GM18505 (cell line): ENCODE measurements at regions not wholly inside any gene's neighbourhood (a gene's known extent, or its start where the extent isn't known, plus 50 kb on each side); places are given as distances from the start of the nearest gene placed in this dataset.

Source experiments
- ATAC-seq: cut with Tn5 transposase; IDR thresholded peaks from one replicate; pipeline ENCODE4 v1.9.1; 2021; ENCODE audit not compliant: unreplicated experiment
- POLR2A ChIP-seq: IDR thresholded peaks from 4 replicates; pipeline ENCODE4 v1.6.1; 2011; ENCODE audit warnings: borderline replicate concordance; ENCODE audit not compliant: insufficient read depth, insufficient read length; ENCODE audit errors: extremely low read depth

GRCh38 chr16:82510789-82511305, 115.9 kb upstream of the CDH13 start:
- no peak for ATAC-seq
- TF ChIP-seq POLR2A, result no peak

DNA sequence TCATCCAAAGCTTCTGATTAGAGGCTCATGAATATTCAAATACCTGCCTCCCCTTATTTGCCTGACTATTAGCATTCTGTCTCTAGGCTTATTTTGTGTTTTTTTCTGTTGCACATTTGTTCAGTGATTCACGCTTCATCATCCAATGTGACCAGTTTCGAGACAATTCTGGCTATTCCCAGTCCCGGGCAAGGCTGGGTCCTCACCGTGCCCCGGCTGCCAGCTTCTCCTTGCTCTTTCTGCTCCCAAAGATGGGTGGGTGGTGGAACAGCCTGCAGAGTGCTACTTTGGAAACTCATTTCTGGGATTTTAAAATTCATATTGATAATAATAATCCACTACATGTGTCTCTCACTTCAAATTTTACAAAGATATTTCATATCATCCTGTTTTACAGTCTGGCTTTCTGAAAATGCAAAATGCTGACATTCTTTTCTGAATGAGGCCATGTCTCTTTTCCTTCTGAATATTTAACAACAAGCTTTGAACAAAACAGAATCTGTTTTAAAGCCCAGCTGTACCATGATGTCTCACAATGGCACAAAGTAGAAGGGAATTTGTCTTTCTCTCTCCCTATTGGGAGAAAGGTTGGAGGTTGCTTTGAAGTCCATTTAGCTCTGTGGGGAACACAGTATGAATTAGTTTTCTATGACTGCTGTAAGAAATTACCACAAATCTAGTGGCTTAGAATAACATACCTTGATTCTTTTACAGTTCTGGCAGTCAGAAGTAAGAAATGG, 116.9 kb upstream of the CDH13 start:
- TF ChIP-seq POLR2A, result no peak
- no peak for ATAC-seq

DNA sequence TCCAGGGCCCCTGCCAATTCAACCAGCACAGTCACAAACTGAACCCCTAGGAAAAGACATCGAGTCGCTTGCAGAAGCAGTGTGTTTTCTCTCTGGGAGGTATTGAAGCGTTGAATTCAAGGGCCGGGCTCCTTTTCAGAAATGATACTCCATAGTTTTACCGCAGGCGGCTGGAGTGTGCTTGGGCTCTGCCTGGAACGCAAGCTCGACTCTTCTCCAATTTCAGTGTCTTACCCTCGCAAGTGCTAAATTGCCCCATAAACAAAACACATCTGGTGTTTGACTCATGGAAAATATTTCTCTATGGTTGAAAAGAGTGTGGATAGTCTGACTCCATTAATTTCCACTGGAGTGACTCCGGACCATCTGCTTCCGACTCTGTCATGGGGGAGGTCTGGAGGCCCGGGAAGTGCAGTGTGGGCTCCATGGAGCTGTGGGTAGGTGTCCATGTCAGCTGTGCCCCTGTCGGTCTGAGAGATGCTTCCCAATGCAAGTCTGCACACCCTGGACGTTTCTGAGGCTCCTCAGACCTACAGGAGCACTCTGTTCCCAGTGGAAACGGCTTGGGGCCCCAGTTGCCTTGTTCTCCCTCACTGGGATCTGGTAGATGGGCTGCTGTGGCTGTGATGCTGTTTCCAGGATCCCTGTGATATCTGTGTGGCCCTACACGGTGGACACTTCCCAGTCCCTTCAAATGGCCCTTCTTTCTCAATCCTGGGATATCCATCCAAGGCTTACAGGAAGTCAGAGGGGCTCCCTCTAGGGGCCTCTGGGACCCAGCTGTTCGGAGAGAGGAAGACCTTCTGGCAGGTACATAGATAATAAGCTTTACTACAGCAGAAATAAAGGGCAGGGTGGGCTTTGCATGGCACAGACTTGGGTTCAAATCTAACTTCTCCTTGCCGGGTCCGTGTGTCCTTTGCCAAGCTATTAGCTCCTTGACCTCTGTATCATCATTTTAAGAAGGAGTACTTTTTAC, 119.8 kb upstream of the CDH13 start:
- no peak for TF ChIP-seq POLR2A
- no peak for ATAC-seq

- ATAC-seq, result no peak
- TF ChIP-seq POLR2A, result no peak
These were observed 121.9 kb upstream of the CDH13 start for GRCh38 chr16:82504836-82505235.

GRCh38 chr16:82499302-82499701, 127.5 kb upstream of the CDH13 start:
- TF ChIP-seq POLR2A, result no peak
- ATAC-seq, result no peak

- no peak for TF ChIP-seq POLR2A
- ATAC-seq, result no peak
These were observed 129.6 kb upstream of the CDH13 start for GRCh38 chr16:82497139-82497538.

GRCh38 chr16:82488460-82488859, 138.3 kb upstream of the CDH13 start:
- no peak for ATAC-seq
- no peak for TF ChIP-seq POLR2A

DNA sequence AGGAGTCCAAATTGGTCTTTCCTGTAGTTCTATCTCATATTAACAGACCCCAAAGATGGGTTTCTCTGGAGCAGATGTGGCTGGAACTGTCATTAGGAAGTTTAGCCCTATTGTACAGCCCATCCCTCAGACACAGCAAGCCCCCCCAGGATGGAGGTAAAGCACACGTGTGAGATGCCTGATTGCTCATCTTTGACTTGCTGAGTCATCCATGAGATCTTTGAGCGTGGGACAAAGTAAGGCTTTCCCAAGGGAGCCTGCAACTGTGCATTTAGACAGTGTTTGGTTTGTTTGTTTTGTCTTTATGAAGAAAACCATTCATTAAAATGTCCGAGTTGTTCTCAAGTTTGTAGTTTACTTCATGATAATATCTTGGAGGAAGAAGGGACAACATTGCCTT, 145.3 kb upstream of the CDH13 start:
- TF ChIP-seq POLR2A, result no peak
- no peak for ATAC-seq

DNA sequence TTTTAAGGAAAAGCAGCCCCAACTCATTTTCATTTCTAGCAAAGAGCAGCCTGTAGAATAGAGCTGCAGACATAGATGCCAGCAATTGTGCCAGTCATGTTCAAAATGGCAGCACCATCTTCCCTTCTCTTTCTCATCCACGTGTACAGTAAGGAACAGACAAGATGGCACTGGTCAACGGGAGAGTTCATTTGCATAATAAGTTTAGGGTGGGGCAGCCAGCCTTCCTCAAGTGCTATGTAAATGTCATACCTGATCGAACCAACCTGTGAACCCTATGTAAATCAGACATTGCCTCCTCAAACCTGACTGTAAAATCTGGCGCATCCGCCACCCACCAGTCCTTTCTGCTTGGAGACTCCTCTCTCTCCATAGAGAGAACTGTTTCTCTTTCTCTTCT, 150.0 kb upstream of the CDH13 start:
- TF ChIP-seq POLR2A, result no peak
- ATAC-seq, result no peak

DNA sequence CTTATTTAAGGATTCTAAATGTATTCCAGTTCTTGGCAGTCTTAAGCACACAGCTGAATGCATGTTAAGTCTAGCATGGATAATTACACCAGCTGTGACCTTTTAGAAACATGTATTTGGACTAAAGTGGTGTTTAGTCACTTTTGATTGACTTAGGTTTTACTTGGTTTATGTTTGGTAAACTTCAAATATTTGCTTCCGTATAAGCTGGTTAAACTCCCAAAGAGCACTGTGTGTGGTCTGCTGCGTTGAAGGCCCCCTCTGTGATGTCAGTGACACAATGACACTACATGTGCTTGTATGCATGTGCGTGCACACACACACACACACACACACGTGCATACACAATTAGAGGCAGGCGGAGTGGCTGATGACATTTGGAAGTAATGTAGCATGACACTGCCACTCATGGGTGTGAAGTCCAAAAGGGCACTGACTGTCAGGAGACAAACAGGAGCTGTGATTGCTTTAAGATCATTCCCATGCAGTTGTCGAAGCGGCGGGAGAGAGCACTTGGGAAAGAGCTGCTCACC, 156.1 kb upstream of the CDH13 start:
- TF ChIP-seq POLR2A, result no peak

GRCh38 chr16:82470016-82470415, 156.8 kb upstream of the CDH13 start:
- ATAC-seq, result no peak
- no peak for TF ChIP-seq POLR2A

More for the DNA sequence above, 156.1 kb upstream of the CDH13 start:
- no peak for ATAC-seq

DNA sequence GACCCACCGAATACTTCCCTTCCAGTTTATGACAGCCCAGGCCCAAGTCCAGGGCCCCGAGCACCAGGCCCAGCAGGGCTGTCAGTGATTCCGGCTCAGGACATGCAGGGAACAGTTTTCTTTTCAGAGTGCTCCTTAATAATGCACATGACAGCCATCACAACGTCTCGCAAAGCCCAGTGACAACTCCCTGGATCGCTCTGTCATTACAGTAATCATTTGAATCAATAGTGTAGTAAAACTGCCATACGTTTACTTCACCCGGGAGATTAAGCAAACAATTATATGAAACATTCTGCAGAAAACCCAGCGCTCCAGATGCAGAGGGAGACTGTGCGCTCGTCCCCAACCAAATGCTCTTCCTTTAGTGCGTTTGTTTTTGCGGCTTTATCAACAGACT, 162.6 kb upstream of the CDH13 start:
- ATAC-seq, result no peak
- TF ChIP-seq POLR2A, result no peak

DNA sequence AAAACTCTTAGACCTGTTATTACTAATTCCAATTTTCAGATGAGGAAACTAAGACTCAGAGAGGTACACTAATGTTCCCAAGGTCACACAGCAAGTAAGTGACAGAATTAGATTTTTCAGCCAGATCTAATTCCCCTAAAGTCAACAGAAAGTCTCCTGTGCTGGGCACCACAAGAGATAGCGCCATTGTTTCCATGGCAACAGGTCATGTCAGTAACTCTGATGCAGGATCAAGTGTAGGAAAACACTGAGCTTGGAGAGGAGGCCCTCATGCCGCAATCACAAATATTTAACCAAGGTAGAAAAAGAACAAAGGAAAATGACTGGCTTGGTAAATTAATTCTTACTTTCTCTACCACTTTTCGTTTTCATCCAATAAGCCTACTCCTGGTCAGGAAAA, 166.0 kb upstream of the CDH13 start:
- TF ChIP-seq POLR2A, result no peak
- ATAC-seq, result no peak
